GM20431 (cell line): ENCODE measurements at regions not wholly inside any gene's neighbourhood (a gene's known extent, or its start where the extent isn't known, plus 50 kb on each side); places are given as distances from the start of the nearest gene placed in this dataset.
"Not testable (repeated sequence)": the region's sequence is repeated elsewhere in the genome, so short reads cannot be mapped to it uniquely, and the experiment has no call there.

ENCODE experiments used
- in situ Hi-C: fragments of 300-500 bp; cut with MseI, MboI; formaldehyde crosslinking; loops from one replicate; pipeline ENCODE4 v1.15.0; 2020; ENCODE audit warnings: low sequenced_read_pairs; ENCODE audit not compliant: unreplicated experiment

- in situ Hi-C loops = no loop called here
Measured at GRCh38 chr5:1718669-1719068, 81.0 kb downstream of the MRPL36 start.

GRCh38 chr5:1710091-1710490 is 89.5 kb downstream of the MRPL36 start:
- in situ Hi-C loops = not testable (repeated sequence)

- in situ Hi-C loops = no loop called here
Measured at GRCh38 chr5:1709171-1709803, 90.3 kb downstream of the MRPL36 start.

- in situ Hi-C loops = no loop called here
Measured at GRCh38 chr5:1708592-1709141, 91.0 kb downstream of the MRPL36 start.

GRCh38 chr5:1707467-1707866 is 92.2 kb downstream of the MRPL36 start:
- in situ Hi-C loops = no loop called here

- in situ Hi-C loops = no loop called here
Measured at GRCh38 chr5:1706428-1706827, 93.2 kb downstream of the MRPL36 start.

GRCh38 chr5:1706021-1706420 is 93.6 kb downstream of the MRPL36 start:
- in situ Hi-C loops = no loop called here

- in situ Hi-C loops = no loop called here
Measured at GRCh38 chr5:1704676-1705075, 95.0 kb downstream of the MRPL36 start.

GRCh38 chr5:1704266-1704665 is 95.4 kb downstream of the MRPL36 start:
- in situ Hi-C loops = no loop called here

GRCh38 chr5:1703352-1704050 is 96.1 kb downstream of the MRPL36 start:
- in situ Hi-C loops = no loop called here

- in situ Hi-C loops = no loop called here
Measured at GRCh38 chr5:1702318-1702717, 97.3 kb downstream of the MRPL36 start.

- in situ Hi-C loops = no loop called here
Measured at GRCh38 chr5:1701884-1702283, 97.8 kb downstream of the MRPL36 start.

GRCh38 chr5:1701216-1701864 is 98.3 kb downstream of the MRPL36 start:
- in situ Hi-C loops = no loop called here

GRCh38 chr5:1699394-1699793 is 100.2 kb downstream of the MRPL36 start:
- in situ Hi-C loops = no loop called here

GRCh38 chr5:1698589-1699316 is 100.9 kb downstream of the MRPL36 start:
- in situ Hi-C loops = no loop called here

- in situ Hi-C loops = no loop called here
Measured at GRCh38 chr5:1692381-1692780, 107.3 kb downstream of the MRPL36 start.

- in situ Hi-C loops = no loop called here
Measured at GRCh38 chr5:1687301-1687970, 112.2 kb downstream of the MRPL36 start.

- in situ Hi-C loops = no loop called here
Measured at GRCh38 chr5:1686016-1686802, 113.4 kb downstream of the MRPL36 start.

GRCh38 chr5:1685066-1685465 is 114.6 kb downstream of the MRPL36 start:
- in situ Hi-C loops = no loop called here
